Esophagus squamous epithelium (tissue), 4 donors: ENCODE measurements at regions not wholly inside any gene's neighbourhood (a gene's known extent, or its start where the extent isn't known, plus 50 kb on each side); places are given as distances from the start of the nearest gene placed in this dataset.

ENCODE experiments used
- POLR2A ChIP-seq, 4 donors: fragments of 450-650 bp; IDR thresholded peaks; one replicate each; pipeline ENCODE4 v1.6.1; 2017; ENCODE audit warnings: antibody characterized with exemption in 4 of 4, mild to moderate bottlenecking in 4 of 4, moderate library complexity in 3 of 4
- TF ChIP-seq, protein P1 (sequence below), 6 experiments: fragments of 450-650 bp in 4 of 6; fragments of 200-600 bp in 2 of 6; sonication (generic) in 2 of 6; IDR thresholded peaks; one replicate each; pipeline ENCODE4 v1.5.1; 2016 to 2019; ENCODE audit warnings: antibody characterized with exemption in 6 of 6, mild to moderate bottlenecking in 4 of 6, moderate library complexity in 4 of 6

DNA sequence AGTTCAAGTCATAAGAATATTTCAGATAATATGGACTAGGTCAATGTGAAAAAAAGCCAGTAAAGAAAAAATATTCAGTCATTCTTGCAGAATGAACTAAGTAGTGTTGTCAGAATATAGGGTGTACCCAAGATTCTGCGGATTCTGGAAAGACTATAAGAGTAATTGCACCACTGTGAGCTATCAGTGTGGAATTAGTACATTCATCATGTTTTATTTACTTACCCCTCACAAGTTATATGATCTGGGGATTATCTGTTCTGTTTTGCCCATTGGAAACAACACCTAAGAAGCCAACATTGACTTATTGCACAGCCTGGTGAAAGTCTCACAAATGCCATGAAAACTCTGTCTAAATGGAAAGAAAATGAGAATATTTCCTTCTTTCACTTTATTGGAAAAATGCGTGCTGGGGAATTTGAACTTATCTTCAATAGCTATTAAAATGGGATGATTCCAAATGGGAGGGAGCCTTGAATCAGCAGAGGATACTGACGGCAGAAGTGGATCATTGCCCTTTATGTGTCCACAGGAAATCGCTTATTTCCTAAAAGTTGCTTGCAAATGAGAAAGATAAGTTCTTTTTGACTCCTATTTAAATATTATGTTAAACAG lies 563.3 kb upstream of the POM121L12 start:
- TF ChIP-seq, protein P1, sequence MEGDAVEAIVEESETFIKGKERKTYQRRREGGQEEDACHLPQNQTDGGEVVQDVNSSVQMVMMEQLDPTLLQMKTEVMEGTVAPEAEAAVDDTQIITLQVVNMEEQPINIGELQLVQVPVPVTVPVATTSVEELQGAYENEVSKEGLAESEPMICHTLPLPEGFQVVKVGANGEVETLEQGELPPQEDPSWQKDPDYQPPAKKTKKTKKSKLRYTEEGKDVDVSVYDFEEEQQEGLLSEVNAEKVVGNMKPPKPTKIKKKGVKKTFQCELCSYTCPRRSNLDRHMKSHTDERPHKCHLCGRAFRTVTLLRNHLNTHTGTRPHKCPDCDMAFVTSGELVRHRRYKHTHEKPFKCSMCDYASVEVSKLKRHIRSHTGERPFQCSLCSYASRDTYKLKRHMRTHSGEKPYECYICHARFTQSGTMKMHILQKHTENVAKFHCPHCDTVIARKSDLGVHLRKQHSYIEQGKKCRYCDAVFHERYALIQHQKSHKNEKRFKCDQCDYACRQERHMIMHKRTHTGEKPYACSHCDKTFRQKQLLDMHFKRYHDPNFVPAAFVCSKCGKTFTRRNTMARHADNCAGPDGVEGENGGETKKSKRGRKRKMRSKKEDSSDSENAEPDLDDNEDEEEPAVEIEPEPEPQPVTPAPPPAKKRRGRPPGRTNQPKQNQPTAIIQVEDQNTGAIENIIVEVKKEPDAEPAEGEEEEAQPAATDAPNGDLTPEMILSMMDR (IDR thresholded peaks at IDR 0.05) = no peak
- TF ChIP-seq POLR2A (IDR thresholded peaks at IDR 0.05) = no peak
